OCI-LY3 (cell line): ENCODE measurements at regions not wholly inside any gene's neighbourhood (a gene's known extent, or its start where the extent isn't known, plus 50 kb on each side); places are given as distances from the start of the nearest gene placed in this dataset.
A peak's percentile ranks its signal among the peaks of the same experiment; 100 is the strongest.

Experiments
- H2AFZ ChIP-seq: fragments of 200-600, 300-600 bp; shearing (Covaris generic); 2 replicates; pipeline ENCODE4 v1.6.0; 2014; ENCODE audit warnings: antibody characterized with exemption, low read depth, low read length
- H3K27ac ChIP-seq: fragments of 200-600, 300-600 bp; sonication (generic); 2 replicates; pipeline ENCODE4 v1.5.1; 2014; ENCODE audit warnings: mild to moderate bottlenecking, low read length, moderate library complexity, mixed read lengths
- H3K27me3 ChIP-seq: fragments of 200-600, 300-600 bp; sonication (generic); 2 replicates; pipeline ENCODE4 v1.6.1; 2014; ENCODE audit warnings: low read depth, low read length, mixed read lengths
- H3K36me3 ChIP-seq: fragments of 200-600, 300-600 bp; sonication (generic); replicated peaks from 2 replicates; pipeline ENCODE3; 2014; ENCODE audit warnings: low read depth, low read length, mixed read lengths
- H3K4me1 ChIP-seq: fragments of 300-600, 200-600 bp; sonication (generic); 2 replicates; pipeline ENCODE4 v1.6.1; 2014; ENCODE audit warnings: low read length, mixed read lengths
- H3K4me2 ChIP-seq: fragments of 200-600, 300-600 bp; sonication (generic); 2 replicates; pipeline ENCODE4 v1.6.1; 2014; ENCODE audit warnings: low read length, mixed read lengths
- H3K4me3 ChIP-seq: fragments of 300-600, 200-600 bp; sonication (generic); 2 replicates; pipeline ENCODE4 v1.5.1; 2014; ENCODE audit warnings: antibody characterized with exemption, mild to moderate bottlenecking, low read length, moderate library complexity
- H3K79me2 ChIP-seq: fragments of 300-600, 200-600 bp; shearing (Covaris generic); 2 replicates; pipeline ENCODE4 v1.6.1; 2014; ENCODE audit warnings: mild to moderate bottlenecking, low read length, mixed read lengths
- H3K9ac ChIP-seq: fragments of 300-600, 200-600 bp; shearing (Covaris generic); 2 replicates; pipeline ENCODE4 v1.6.0; 2014; ENCODE audit warnings: mild to moderate bottlenecking, low read length, moderate library complexity
- H3K9me3 ChIP-seq: fragments of 200-600, 300-600 bp; shearing (Covaris generic); 2 replicates; pipeline ENCODE4 v1.6.1; 2014; ENCODE audit warnings: low read length, mixed read lengths; ENCODE audit not compliant: insufficient read depth
- H4K20me1 ChIP-seq: fragments of 200-600, 300-600 bp; sonication (generic); 2 replicates; pipeline ENCODE4 v1.6.1; 2016; ENCODE audit warnings: low read length, mixed read lengths; ENCODE audit not compliant: insufficient read depth
- EZH2phosphoT487 ChIP-seq: fragments of 200-600 bp; shearing (Covaris generic); IDR thresholded peaks from 2 replicates; pipeline ENCODE4 v1.6.1; 2018; ENCODE audit warnings: antibody characterized with exemption, mixed run types, low read depth
- TF ChIP-seq, protein P1 (sequence below): fragments of 200-600, 300-600 bp; sonication (generic); IDR thresholded peaks from 2 replicates; pipeline ENCODE4 v1.5.1; 2014; ENCODE audit warnings: antibody characterized with exemption, low read length, low read depth

GRCh38 chr3:105315815-105316214 lies 50.9 kb upstream of the ALCAM start:
- H3K9ac ChIP-seq = no peak overlapping the region
- H3K27ac ChIP-seq = peak overlapping the region; percentile 13; the same call in 1 of the 2 replicates
- no peak overlapping the region for H3K4me3 ChIP-seq
- no peak for TF ChIP-seq EZH2phosphoT487
- TF ChIP-seq, protein P1, sequence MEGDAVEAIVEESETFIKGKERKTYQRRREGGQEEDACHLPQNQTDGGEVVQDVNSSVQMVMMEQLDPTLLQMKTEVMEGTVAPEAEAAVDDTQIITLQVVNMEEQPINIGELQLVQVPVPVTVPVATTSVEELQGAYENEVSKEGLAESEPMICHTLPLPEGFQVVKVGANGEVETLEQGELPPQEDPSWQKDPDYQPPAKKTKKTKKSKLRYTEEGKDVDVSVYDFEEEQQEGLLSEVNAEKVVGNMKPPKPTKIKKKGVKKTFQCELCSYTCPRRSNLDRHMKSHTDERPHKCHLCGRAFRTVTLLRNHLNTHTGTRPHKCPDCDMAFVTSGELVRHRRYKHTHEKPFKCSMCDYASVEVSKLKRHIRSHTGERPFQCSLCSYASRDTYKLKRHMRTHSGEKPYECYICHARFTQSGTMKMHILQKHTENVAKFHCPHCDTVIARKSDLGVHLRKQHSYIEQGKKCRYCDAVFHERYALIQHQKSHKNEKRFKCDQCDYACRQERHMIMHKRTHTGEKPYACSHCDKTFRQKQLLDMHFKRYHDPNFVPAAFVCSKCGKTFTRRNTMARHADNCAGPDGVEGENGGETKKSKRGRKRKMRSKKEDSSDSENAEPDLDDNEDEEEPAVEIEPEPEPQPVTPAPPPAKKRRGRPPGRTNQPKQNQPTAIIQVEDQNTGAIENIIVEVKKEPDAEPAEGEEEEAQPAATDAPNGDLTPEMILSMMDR = no peak
- H3K4me2 ChIP-seq = peak overlapping the region; percentile 51
- no peaks in the 10 kb centered on the region for H3K9me3 ChIP-seq
- H3K27me3 ChIP-seq = no peaks in the 10 kb centered on the region
- H2AFZ ChIP-seq = no peak overlapping the region
- no peaks in the 10 kb centered on the region for H3K79me2 ChIP-seq
- no peaks in the 10 kb centered on the region for H4K20me1 ChIP-seq
- H3K4me1 ChIP-seq = peaks cover 33% of the 10 kb centered on the region
- peaks cover 9% of the 10 kb centered on the region for H3K36me3 ChIP-seq

DNA sequence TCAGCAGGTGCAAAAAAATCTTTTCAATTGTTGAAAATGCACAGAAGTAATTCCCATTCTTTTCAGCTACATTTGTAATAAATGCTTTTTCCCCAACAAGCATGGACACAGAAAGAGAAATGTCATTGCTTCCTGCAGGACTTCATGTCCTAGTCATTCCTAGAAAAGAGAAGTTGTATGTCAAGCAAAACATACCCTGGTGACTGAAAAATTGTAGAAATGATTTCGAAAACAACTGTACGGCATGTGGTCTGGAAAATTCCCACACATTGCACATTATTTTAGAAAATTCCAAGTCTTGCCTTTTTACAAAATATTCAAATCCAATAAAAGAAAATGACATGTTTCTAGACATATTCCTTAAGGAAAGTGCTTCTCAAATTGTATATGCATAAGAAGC lies 50.4 kb upstream of the ALCAM start:
- TF ChIP-seq EZH2phosphoT487 = no peak
- TF ChIP-seq, protein P1 = no peak
- Histone ChIP-seq H3K27ac (peak overlapping the region; percentile 13; the same call in 1 of the 2 replicates), H2AFZ (no peak overlapping the region), H3K4me2 (peak overlapping the region; percentile 51), H3K9me3 (no peaks in the 10 kb centered on the region), H3K9ac (no peak overlapping the region), H3K79me2 (no peaks in the 10 kb centered on the region), H3K36me3 (peaks cover 10% of the 10 kb centered on the region), H3K27me3 (no peaks in the 10 kb centered on the region), H4K20me1 (no peaks in the 10 kb centered on the region), H3K4me1 (peaks cover 38% of the 10 kb centered on the region), H3K4me3 (peak overlapping the region; percentile 2; the same call in 1 of the 2 replicates)
